Aorta (tissue), 5 donors: ENCODE measurements at regions not wholly inside any gene's neighbourhood (a gene's known extent, or its start where the extent isn't known, plus 50 kb on each side); places are given as distances from the start of the nearest gene placed in this dataset.

ENCODE experiments used
- ATAC-seq: fragments of 200-7000 bp; cut with Tn5 transposase; one replicate; pipeline ENCODE4 v1.9.1; 2022; ENCODE audit warnings: moderate library complexity; ENCODE audit not compliant: low FRiP score
- DNase-seq, 2 donors: peaks; one replicate each; pipeline ENCODE4 v3.0.0-alpha.2; 2020
- H3K27ac ChIP-seq, 2 donors: one replicate each; pipeline ENCODE4 v1.5.1; 2013; ENCODE audit warnings: low read length in 2 of 2, mild to moderate bottlenecking in 2 of 2, moderate library complexity in 2 of 2, control low read depth in 1 of 2, inconsistent platforms in 1 of 2, low read depth in 1 of 2
- H3K27me3 ChIP-seq, 2 donors: one replicate each; pipeline ENCODE4 v1.6.1; 2013; ENCODE audit warnings: control low read depth in 1 of 2, low read length in 1 of 2, mild to moderate bottlenecking in 1 of 2, moderate library complexity in 1 of 2; ENCODE audit not compliant: insufficient read depth in 2 of 2, control insufficient read depth in 1 of 2
- H3K36me3 ChIP-seq, 2 donors: one replicate each; pipeline ENCODE4 v1.6.1; 2013; ENCODE audit warnings: control low read depth in 1 of 2, low read length in 1 of 2, mild to moderate bottlenecking in 1 of 2; ENCODE audit not compliant: insufficient read depth in 2 of 2, control insufficient read depth in 1 of 2
- H3K4me1 ChIP-seq, 2 donors: one replicate each; pipeline ENCODE4 v1.6.1; 2013; ENCODE audit warnings: low read length in 2 of 2, control low read depth in 1 of 2, mild to moderate bottlenecking in 1 of 2, moderate library complexity in 1 of 2; ENCODE audit not compliant: insufficient read depth in 2 of 2, control insufficient read depth in 1 of 2
- H3K4me3 ChIP-seq, 2 donors: one replicate each; pipeline ENCODE4 v1.5.1; 2013; ENCODE audit warnings: low read length in 2 of 2, control low read depth in 1 of 2, mild to moderate bottlenecking in 1 of 2
- H3K9me3 ChIP-seq: one replicate; pipeline ENCODE4 v1.6.1; 2013; ENCODE audit warnings: mild to moderate bottlenecking, low read length; ENCODE audit not compliant: control insufficient read depth
- WGBS, 2 donors: extraction: QIAGEN DNeasy Blood & Tissue Kit; methylation state at CpG; one replicate each; pipeline ENCODE4 v1.1.7; 2013; 5-methylcytosine and 5-hydroxymethylcytosine counted together
- intact Hi-C, 2 donors: fragments of 100-400 bp; cut with DNase I; formaldehyde crosslinking; loops; one replicate each; pipeline versions ENCODE4 v1.14.2 to v1.15.0; 2022
- donor health status: healthy with polysubstance abuse.
- donor health status: Bipolar disorder and iron deficiency.
- donor health status: DM: no; HTN: no; CAD: no.
- donor health status: DM: no; HTN: no; CAD: no.
- donor health status: DM: yes; HTN: yes; CAD: no.

GRCh38 chr14:65813760-65814384 is 401.3 kb downstream of the FUT8 start:
- 58 to 61% methylated on average over 3 of the region's 3 CpGs for WGBS, 2 donors
- no peaks in the 10 kb centered on the region for H3K9me3 ChIP-seq
- no peaks in the 10 kb centered on the region for H3K4me1 ChIP-seq
- H3K4me3 ChIP-seq, result no peak overlapping the region
- H3K36me3 ChIP-seq, result no peaks in the 10 kb centered on the region
- intact Hi-C loops, result no loop called here
- no peak overlapping the region for H3K27ac ChIP-seq
- DNase-seq, result no peak
- no peaks in the 10 kb centered on the region for H3K27me3 ChIP-seq
- no peak for ATAC-seq

DNA sequence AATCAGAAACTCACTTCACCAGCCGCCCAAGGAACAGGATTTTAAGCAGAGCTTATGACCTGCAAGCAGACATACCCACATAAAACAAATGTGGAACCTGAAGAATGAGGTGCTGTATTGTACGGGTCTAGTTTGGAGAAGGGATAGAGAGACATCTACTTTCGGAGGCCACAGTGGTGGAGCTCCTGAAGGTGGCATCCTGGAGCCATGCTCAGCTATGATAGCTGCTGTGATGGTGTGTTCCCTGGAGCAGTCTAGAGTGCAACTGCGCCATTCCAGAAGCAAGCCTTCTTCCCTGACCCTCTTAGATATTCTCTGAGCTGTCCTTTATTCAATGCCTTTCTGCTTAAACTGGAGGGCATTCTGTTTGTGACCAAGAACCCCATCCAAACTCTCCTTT is 402.6 kb downstream of the FUT8 start:
- no peaks in the 10 kb centered on the region for H3K9me3 ChIP-seq
- no peaks in the 10 kb centered on the region for H3K36me3 ChIP-seq
- WGBS, 2 donors, result 87% methylated on average over 4 of the region's 4 CpGs
- DNase-seq (no peak), ATAC-seq (no peak)
- no peak overlapping the region for H3K4me3 ChIP-seq
- no peaks in the 10 kb centered on the region for H3K27me3 ChIP-seq
- H3K27ac ChIP-seq, result no peak overlapping the region
- intact Hi-C loops, result no loop called here
- no peaks in the 10 kb centered on the region for H3K4me1 ChIP-seq

DNA sequence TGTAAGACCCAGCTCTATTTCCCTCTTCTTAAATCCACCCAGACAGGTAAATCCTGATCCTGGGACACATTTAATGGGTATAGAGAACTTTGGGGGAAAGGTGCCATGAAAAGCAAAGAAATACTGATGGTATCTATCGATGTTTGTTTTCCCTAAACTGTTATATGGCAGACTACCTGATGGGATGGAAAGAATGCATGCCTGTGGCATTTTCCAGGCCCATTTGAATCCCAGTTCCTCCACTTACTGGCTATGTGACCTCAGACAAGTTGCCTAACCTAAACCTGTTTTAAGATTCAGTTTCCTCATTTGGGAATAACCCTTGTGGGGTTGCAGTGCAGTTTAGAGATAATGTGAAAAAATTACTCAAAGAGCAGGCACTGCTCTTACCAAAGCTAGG is 404.5 kb downstream of the FUT8 start:
- Histone ChIP-seq H3K27me3 (no peaks in the 10 kb centered on the region), H3K4me1 (no peaks in the 10 kb centered on the region), H3K36me3 (no peaks in the 10 kb centered on the region), H3K9me3 (no peaks in the 10 kb centered on the region), H3K27ac (no peak overlapping the region), H3K4me3 (no peak overlapping the region)
- 83% methylated on average over 1 of the region's 1 CpG for WGBS, 2 donors
- intact Hi-C loops, result no loop called here
- DNase-seq (no peak), ATAC-seq (no peak)

DNA sequence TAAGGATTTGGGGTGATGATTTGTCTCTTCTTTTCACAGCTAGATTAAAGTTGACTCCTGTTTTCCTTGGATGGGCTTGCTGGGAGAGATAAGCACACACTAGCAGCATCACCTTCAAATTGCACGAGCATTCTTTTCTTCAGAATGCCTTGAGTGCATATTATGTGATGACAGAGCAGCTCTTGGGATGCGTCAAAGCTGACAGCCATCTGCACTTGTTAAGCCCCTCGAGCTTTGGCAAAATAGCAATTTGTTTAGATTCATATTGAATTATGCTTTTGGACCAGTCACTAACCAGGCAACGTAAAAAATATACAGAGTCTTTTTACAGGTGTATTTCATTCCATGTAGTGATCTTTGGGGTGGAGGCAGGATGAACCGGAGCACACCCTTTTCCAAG is 407.0 kb downstream of the FUT8 start:
- Histone ChIP-seq H3K4me1 (no peaks in the 10 kb centered on the region), H3K4me3 (no peak overlapping the region), H3K9me3 (no peaks in the 10 kb centered on the region), H3K27ac (no peak overlapping the region), H3K36me3 (no peaks in the 10 kb centered on the region), H3K27me3 (no peaks in the 10 kb centered on the region)
- DNase-seq (no peak), ATAC-seq (no peak)
- WGBS, 2 donors, result 59 to 62% methylated on average over 5 of the region's 5 CpGs
- intact Hi-C loops, result no loop called here

DNA sequence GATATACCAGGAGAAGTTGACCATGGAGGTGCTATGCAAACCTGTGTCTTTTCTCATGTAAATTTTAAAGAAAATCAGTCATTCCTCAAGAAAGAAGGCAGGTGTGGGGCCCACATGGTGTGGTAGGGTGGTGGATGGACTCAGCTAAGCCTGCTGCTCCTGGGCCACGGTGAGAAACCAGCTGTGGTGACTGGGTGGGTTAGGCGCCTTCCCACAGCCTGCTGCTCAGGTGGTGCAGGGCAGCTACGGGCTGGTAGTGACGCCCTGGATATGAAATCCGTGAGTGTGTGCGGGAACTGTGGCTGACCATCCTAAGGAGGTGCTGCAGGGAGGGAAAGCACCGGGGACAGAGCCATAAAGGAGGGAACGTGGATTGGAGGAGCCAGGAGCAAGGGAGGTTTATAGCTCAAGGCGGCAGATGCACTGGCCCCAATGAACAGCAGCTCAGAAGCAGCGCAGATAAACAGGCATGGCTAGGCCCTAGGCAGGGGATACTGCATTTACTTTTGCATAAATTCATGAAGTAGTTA is 408.8 kb downstream of the FUT8 start:
- no peak overlapping the region for H3K4me3 ChIP-seq
- WGBS, 2 donors, result 81 to 82% methylated on average over 10 of the region's 10 CpGs
- no peaks in the 10 kb centered on the region for H3K27me3 ChIP-seq
- H3K27ac ChIP-seq, result no peak overlapping the region
- no peaks in the 10 kb centered on the region for H3K4me1 ChIP-seq
- ATAC-seq (no peak), DNase-seq (no peak)
- H3K36me3 ChIP-seq, result no peaks in the 10 kb centered on the region
- no peaks in the 10 kb centered on the region for H3K9me3 ChIP-seq
- intact Hi-C loops, result loop anchor here in 1 of 2 donors (5.0 kb wide), 2 partner anchors 409 to 654 kb away; partner anchors contain the start of gene FUT8

DNA sequence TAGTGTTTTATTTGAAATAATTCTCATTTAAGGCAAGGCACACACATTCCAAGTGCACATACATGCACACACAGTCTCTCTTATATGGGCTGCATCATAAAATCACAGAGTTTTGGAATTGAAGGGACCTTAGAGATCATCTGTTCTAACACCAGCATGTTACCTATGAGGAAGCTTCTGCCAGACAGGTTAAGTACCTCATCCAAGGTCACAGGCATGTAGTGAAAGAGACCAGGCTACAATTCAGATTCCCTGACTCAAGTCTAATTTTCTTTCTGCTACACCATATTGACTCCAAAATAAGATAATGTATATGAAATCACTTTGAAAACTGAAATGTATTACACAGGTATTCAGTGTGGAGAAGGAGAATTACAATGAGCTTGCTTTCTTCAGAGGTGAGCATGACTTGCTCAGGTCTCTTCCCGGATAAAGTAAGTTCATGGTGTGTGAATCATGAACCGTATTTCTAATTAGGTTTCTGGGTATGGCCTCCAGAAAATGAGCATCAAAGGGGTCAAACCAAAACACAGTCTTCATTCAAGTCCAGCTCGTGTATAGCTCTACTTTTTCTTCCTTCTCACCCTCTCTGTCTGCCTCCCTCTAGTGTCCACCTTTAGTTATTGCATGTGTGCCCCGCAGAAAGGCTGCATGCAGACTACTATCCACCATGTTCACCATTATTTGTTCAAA is 411.9 kb downstream of the FUT8 start:
- 26 to 30% methylated on average over 4 of the region's 4 CpGs for WGBS, 2 donors

GRCh38 chr14:65824978-65825299 is 412.4 kb downstream of the FUT8 start:
- ATAC-seq (no peak), DNase-seq (no peak)
- Histone ChIP-seq H3K4me3 (no peak overlapping the region), H3K36me3 (no peaks in the 10 kb centered on the region), H3K9me3 (no peaks in the 10 kb centered on the region), H3K27ac (no peak overlapping the region), H3K27me3 (no peaks in the 10 kb centered on the region), H3K4me1 (no peaks in the 10 kb centered on the region)
- intact Hi-C loops, result loop anchor here (2.0 to 5.0 kb wide), 3 partner anchors 412 to 658 kb away; partner anchors contain the start of gene FUT8 (in 2 of the 2)
- 4 to 8% methylated on average over 2 of the region's 2 CpGs for WGBS, 2 donors

More for the DNA sequence above, 411.9 kb downstream of the FUT8 start:
- H3K27me3 ChIP-seq, result no peaks in the 10 kb centered on the region
- no peaks in the 10 kb centered on the region for H3K36me3 ChIP-seq
- H3K9me3 ChIP-seq, result no peaks in the 10 kb centered on the region
- H3K4me1 ChIP-seq, result no peaks in the 10 kb centered on the region
- no peak overlapping the region for H3K4me3 ChIP-seq
- no peak for DNase-seq
- peak; percentile 77 for ATAC-seq
- H3K27ac ChIP-seq, result no peak overlapping the region
- intact Hi-C loops, result loop anchor here (2.0 to 5.0 kb wide), 3 partner anchors 412 to 657 kb away; partner anchors contain the start of gene FUT8 (in 2 of the 2)

GRCh38 chr14:65826946-65827345 is 414.4 kb downstream of the FUT8 start:
- no peak for DNase-seq
- H3K27me3 ChIP-seq, result no peaks in the 10 kb centered on the region
- intact Hi-C loops, result loop anchor here in 1 of 2 donors (2.0 kb wide), 1 partner anchor 662 kb away; no protein-coding TSS in a partner anchor
- H3K27ac ChIP-seq, result no peak overlapping the region
- no peak overlapping the region for H3K4me3 ChIP-seq
- no peaks in the 10 kb centered on the region for H3K9me3 ChIP-seq
- no peaks in the 10 kb centered on the region for H3K36me3 ChIP-seq
- H3K4me1 ChIP-seq, result no peaks in the 10 kb centered on the region
- no peak for ATAC-seq
- 64 to 71% methylated on average over 6 of the region's 6 CpGs for WGBS, 2 donors

- no peaks in the 10 kb centered on the region for H3K36me3 ChIP-seq
- intact Hi-C loops, result loop anchor here in 1 of 2 donors (2.0 kb wide), 1 partner anchor 663 kb away; no protein-coding TSS in a partner anchor
- no peak overlapping the region for H3K4me3 ChIP-seq
Observed at GRCh38 chr14:65827520-65827919, 415.0 kb downstream of the FUT8 start.

More at GRCh38 chr14:65827520-65827919, 415.0 kb downstream of the FUT8 start:
- DNase-seq (no peak), ATAC-seq (no peak)
- Histone ChIP-seq H3K9me3 (no peaks in the 10 kb centered on the region), H3K4me1 (no peaks in the 10 kb centered on the region), H3K27ac (no peak overlapping the region), H3K27me3 (no peaks in the 10 kb centered on the region)
- WGBS, 2 donors, result 64 to 71% methylated on average over 6 of the region's 6 CpGs
